ENCODE measurements at regions not wholly inside any gene's neighbourhood (a gene's known extent, or its start where the extent isn't known, plus 50 kb on each side); places are given as distances from the start of the nearest gene placed in this dataset.
"Not testable (repeated sequence)": the region's sequence is repeated elsewhere in the genome, so short reads cannot be mapped to it uniquely, and the experiment has no call there.

- no peak for DNase-seq (ENCODE audit: low spot score)
- TF ChIP-seq CTCF (IDR thresholded peaks at IDR 0.05), result no peak
- Histone ChIP-seq H3K4me3 (no peak overlapping the region), H3K27ac (no peak overlapping the region)
Observed at GRCh38 chr12:127830730-127831129, 436.2 kb upstream of the TMEM132C start.

- H3K4me3 ChIP-seq, result no peak overlapping the region
- no peak for DNase-seq (ENCODE audit: low spot score)
- no peak overlapping the region for H3K27ac ChIP-seq
- no peak for TF ChIP-seq CTCF (IDR thresholded peaks at IDR 0.05)
Observed at GRCh38 chr12:127832172-127832571, 434.8 kb upstream of the TMEM132C start.

- H3K27ac ChIP-seq, result not testable (repeated sequence)
Observed at GRCh38 chr12:127836802-127837201, 430.2 kb upstream of the TMEM132C start.

GRCh38 chr12:127857661-127858060 is 409.3 kb upstream of the TMEM132C start:
- no peak for TF ChIP-seq CTCF (IDR thresholded peaks at IDR 0.05)
- DNase-seq (ENCODE audit: low spot score), result no peak
- Histone ChIP-seq H3K4me3 (no peak overlapping the region), H3K27ac (no peak overlapping the region)

More at GRCh38 chr12:127836802-127837201, 430.2 kb upstream of the TMEM132C start:
- H3K4me3 ChIP-seq; DNase-seq (ENCODE audit: low spot score): not testable (repeated sequence)

GRCh38 chr12:127860536-127860935 is 406.4 kb upstream of the TMEM132C start:
- H3K4me3 ChIP-seq, result no peak overlapping the region
- no peak overlapping the region for H3K27ac ChIP-seq
- DNase-seq (ENCODE audit: low spot score), result no peak
- TF ChIP-seq CTCF (IDR thresholded peaks at IDR 0.05), result no peak

GRCh38 chr12:127861406-127861805 is 405.6 kb upstream of the TMEM132C start:
- Histone ChIP-seq H3K4me3 (no peak overlapping the region), H3K27ac (no peak overlapping the region)
- no peak for DNase-seq (ENCODE audit: low spot score)
- TF ChIP-seq CTCF (IDR thresholded peaks at IDR 0.05), result no peak

- no peak for TF ChIP-seq CTCF (IDR thresholded peaks at IDR 0.05)
- no peak overlapping the region for H3K27ac ChIP-seq
Observed at GRCh38 chr12:127873306-127873705, 393.7 kb upstream of the TMEM132C start.

More at GRCh38 chr12:127873306-127873705, 393.7 kb upstream of the TMEM132C start:
- H3K4me3 ChIP-seq, result no peak overlapping the region
- no peak for DNase-seq (ENCODE audit: low spot score)

Data from coronary artery (tissue), 2 donors.